Stimulated activated naive CD4-positive, alpha-beta T cell treated with Interleukin-2 at 50 U/mL for 16 hours (primary cell): ENCODE measurements at regions not wholly inside any gene's neighbourhood (a gene's known extent, or its start where the extent isn't known, plus 50 kb on each side); places are given as distances from the start of the nearest gene placed in this dataset.
A peak's percentile ranks its signal among the peaks of the same experiment; 100 is the strongest.

ENCODE experiments used
- DNase-seq: peaks from one replicate; lab custom pipeline; 2025; lab: John Stamatoyannopoulos, UW

- DNase-seq = peak; percentile 27
These were observed 49.8 kb upstream of the CYP2D6 start for GRCh38 chr22:42180349-42180842.
